OCI-LY7 (cell line): ENCODE measurements at regions not wholly inside any gene's neighbourhood (a gene's known extent, or its start where the extent isn't known, plus 50 kb on each side); places are given as distances from the start of the nearest gene placed in this dataset.

Experiments used
- EZH2phosphoT487 ChIP-seq: fragments of 200-600 bp; sonication (generic); IDR thresholded peaks from 2 replicates; pipeline ENCODE4 v1.6.1; 2018; ENCODE audit warnings: low read depth, borderline replicate concordance, mild to moderate bottlenecking, mixed run types, antibody characterized with exemption, low read length, moderate library complexity, mixed read lengths
- TF ChIP-seq, protein P1 (sequence below): fragments of 200-600 bp; sonication (generic); conservative IDR thresholded peaks from 2 replicates; pipeline ENCODE4 v1.5.1; 2014; ENCODE audit warnings: mild to moderate bottlenecking, antibody characterized with exemption, low read length, moderate library complexity, mixed read lengths

DNA sequence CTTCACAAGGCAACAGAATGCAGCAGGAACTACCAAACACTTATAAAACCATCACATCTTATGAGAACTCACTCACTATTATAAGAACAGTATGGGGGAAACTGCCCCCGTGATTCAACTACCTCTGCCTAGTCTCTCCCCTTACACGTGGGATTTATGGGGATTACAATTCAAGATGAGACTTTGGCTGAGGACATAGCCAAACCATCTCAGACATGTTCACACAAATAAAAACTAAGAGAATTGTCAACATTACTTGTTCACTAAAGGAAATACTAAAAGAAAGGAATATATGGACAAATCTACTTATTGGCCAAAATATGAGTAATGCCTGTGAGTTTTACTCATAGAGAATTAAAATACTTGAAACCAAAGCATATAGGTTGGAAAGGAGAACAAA lies 505.1 kb downstream of the IGSF11 start:
- TF ChIP-seq, protein P1, sequence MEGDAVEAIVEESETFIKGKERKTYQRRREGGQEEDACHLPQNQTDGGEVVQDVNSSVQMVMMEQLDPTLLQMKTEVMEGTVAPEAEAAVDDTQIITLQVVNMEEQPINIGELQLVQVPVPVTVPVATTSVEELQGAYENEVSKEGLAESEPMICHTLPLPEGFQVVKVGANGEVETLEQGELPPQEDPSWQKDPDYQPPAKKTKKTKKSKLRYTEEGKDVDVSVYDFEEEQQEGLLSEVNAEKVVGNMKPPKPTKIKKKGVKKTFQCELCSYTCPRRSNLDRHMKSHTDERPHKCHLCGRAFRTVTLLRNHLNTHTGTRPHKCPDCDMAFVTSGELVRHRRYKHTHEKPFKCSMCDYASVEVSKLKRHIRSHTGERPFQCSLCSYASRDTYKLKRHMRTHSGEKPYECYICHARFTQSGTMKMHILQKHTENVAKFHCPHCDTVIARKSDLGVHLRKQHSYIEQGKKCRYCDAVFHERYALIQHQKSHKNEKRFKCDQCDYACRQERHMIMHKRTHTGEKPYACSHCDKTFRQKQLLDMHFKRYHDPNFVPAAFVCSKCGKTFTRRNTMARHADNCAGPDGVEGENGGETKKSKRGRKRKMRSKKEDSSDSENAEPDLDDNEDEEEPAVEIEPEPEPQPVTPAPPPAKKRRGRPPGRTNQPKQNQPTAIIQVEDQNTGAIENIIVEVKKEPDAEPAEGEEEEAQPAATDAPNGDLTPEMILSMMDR = no peak
- no peak for TF ChIP-seq EZH2phosphoT487
